Activated CD8-positive, alpha-beta T cell treated with anti-CD3 and anti-CD28 coated beads for 36 hours (primary cell): ENCODE measurements at regions not wholly inside any gene's neighbourhood (a gene's known extent, or its start where the extent isn't known, plus 50 kb on each side); places are given as distances from the start of the nearest gene placed in this dataset.

Experiments used
- ATAC-seq: fragments of 200-7000 bp; cut with Tn5 transposase; one replicate; pipeline ENCODE4 v1.10.0; 2021; ENCODE audit warnings: mild to moderate bottlenecking, moderate library complexity
- CTCF ChIA-PET: fragments of 350-600 bp; sonication (Branson Sonifier 250); formaldehyde crosslinking; loops from one replicate; lab custom pipeline; 2021; ENCODE audit warnings: antibody characterized with exemption; lab: Charles Lee
- POLR2A ChIA-PET: fragments of 350-600 bp; sonication (Branson Sonifier 250); formaldehyde crosslinking; loops from one replicate; lab custom pipeline; 2021; ENCODE audit warnings: antibody characterized with exemption; lab: Charles Lee
- DNase-seq: peaks from one replicate; pipeline ENCODE4 v3.0.0-alpha.2; 2020
- H3K27ac Mint-ChIP-seq: one replicate; pipeline ENCODE4 v1.8.0; 2021; ENCODE audit warnings: mild to moderate bottlenecking, mixed read lengths
- H3K27me3 Mint-ChIP-seq: one replicate; pipeline ENCODE4 v1.8.0; 2021; ENCODE audit warnings: mixed read lengths
- H3K36me3 Mint-ChIP-seq: one replicate; pipeline ENCODE4 v1.8.0; 2021; ENCODE audit warnings: low read depth, mixed read lengths
- H3K4me1 Mint-ChIP-seq: one replicate; pipeline ENCODE4 v1.8.0; 2021; ENCODE audit warnings: low read depth, mixed read lengths
- H3K4me3 Mint-ChIP-seq: one replicate; pipeline ENCODE4 v1.8.0; 2021; ENCODE audit warnings: mild to moderate bottlenecking, moderate library complexity, mixed read lengths
- H3K9me3 Mint-ChIP-seq: one replicate; pipeline ENCODE4 v1.8.0; 2021; ENCODE audit warnings: mixed read lengths
- CTCF ChIP-seq: fragments of 200-600 bp; IDR thresholded peaks from one replicate; pipeline ENCODE4 v1.8.0; 2022; ENCODE audit warnings: antibody characterized with exemption, mild to moderate bottlenecking
- intact Hi-C: fragments of 100-400 bp; cut with micrococcal nuclease; formaldehyde crosslinking; loops from one replicate; pipeline ENCODE4 v1.10.0; 2022

- intact Hi-C loops, result no loop called here
- Mint-ChIP-seq H3K36me3 (peaks cover 4% of the 10 kb centered on the region), H3K9me3 (peaks cover 2% of the 10 kb centered on the region), H3K27ac (no peak overlapping the region), H3K4me3 (no peak overlapping the region), H3K27me3 (no peaks in the 10 kb centered on the region), H3K4me1 (no peaks in the 10 kb centered on the region)
- DNase-seq, result no peak
- no peak for TF ChIP-seq CTCF
- ChIA-PET POLR2A (no interaction called here), CTCF (no interaction called here)
- no peak for ATAC-seq
Observed at GRCh38 chr22:49576241-49577141, 251.2 kb downstream of the BRD1 start.

DNA sequence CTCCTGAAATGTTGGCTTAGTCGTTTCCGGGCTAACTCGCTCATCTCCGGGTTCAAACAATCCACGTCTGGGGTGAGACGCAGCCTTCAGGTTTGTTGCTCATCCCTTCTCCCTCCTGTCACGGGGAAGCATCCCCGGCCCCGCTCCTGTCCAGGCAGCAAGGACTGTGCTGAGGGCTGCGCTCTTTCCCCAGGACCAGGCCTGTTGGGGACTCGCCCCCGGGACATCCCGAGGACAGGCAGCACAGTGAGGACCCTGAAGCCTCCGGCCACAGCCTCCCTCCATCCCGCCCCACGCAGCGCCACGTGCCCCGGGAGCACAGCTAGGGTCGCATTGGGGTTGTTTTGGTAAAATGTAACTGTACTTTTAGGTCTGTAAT is 252.0 kb downstream of the BRD1 start:
- no peak for TF ChIP-seq CTCF
- CTCF ChIA-PET, result no interaction called here
- Mint-ChIP-seq H3K27me3 (no peaks in the 10 kb centered on the region), H3K36me3 (peaks cover 4% of the 10 kb centered on the region), H3K4me1 (no peaks in the 10 kb centered on the region), H3K4me3 (no peak overlapping the region), H3K9me3 (peaks cover 2% of the 10 kb centered on the region), H3K27ac (no peak overlapping the region)
- POLR2A ChIA-PET, result no interaction called here
- intact Hi-C loops, result no loop called here
- ATAC-seq (no peak), DNase-seq (no peak)

DNA sequence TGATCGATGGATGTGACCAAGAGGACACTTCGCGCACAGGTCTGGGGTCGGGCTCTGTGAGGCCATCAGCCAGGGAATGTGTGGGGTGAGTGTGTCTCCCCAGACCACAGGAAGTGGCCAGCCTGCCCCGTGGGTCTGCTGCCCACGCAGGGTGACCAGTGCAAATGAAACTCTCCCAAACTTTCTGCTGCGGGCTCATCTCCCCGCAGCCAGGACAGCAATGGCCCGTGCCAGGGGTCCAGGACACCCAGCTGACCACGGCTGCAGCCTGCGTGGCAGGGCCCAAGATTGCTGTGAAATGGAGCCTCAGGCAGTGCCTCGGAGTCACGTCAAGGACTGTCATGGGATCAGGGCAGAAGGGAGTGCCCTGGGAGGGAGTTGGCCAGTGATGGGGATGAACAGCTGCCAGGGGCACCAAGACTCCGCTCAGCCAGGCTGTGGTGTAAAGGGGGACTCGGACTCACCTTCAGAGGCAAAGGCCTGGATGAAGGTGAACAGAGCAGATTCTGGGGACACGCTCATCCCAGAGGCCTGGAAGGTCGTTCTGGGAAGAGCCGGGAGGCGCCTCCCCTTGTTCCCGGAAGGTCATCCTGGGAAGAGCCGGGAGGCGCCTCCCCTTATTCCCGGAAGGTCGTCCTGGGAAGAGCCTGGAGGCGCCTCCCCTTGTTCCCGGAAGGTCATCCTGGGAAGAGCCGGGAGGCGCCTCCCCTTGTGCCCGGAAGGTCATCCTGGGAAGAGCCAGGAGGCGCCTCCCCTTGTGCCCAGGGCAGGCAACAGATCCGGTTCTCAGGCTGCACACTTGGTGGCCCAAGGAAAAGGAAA is 252.6 kb downstream of the BRD1 start:
- POLR2A ChIA-PET, result no interaction called here
- intact Hi-C loops, result no loop called here
- H3K4me1 Mint-ChIP-seq, result no peaks in the 10 kb centered on the region
- H3K27ac Mint-ChIP-seq, result no peak overlapping the region
- no peak for TF ChIP-seq CTCF
- CTCF ChIA-PET, result no interaction called here
- peaks cover 4% of the 10 kb centered on the region for H3K36me3 Mint-ChIP-seq
- ATAC-seq (no peak), DNase-seq (no peak)
- peaks cover 2% of the 10 kb centered on the region for H3K9me3 Mint-ChIP-seq
- H3K27me3 Mint-ChIP-seq, result no peaks in the 10 kb centered on the region
- H3K4me3 Mint-ChIP-seq, result no peak overlapping the region

DNA sequence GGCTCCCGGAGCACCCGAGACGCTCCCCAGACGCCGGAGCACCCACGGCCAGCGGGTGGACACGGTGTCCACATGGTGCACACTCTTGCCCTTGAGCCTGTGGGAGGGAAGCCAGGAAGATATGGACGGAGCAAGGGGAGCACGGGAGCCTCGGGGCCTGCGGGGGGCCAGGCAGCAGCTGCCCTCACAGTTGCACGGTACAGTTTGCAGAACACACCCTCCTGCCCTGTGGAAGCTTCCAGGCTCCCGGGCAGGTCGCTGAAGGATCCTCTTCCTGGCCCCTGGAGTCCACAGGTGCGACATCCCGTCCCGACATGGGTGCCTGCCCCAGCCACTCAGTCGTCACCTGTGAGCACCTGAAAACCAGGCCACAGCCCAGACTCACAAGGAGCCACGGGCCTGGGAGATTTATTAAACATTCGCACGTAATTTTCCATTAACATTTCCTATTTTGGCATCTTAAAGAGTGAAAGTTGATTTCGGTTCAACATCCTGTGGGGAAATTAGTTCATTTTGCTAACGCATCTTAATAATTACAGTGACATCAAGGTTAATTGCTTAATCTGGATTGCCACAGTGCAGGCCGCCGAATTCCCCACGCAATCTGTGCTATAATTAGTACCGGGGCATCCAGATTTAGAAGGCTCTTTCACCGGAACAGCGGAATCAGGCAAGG is 253.3 kb downstream of the BRD1 start:
- H3K4me3 Mint-ChIP-seq, result no peak overlapping the region
- DNase-seq (no peak), ATAC-seq (no peak)
- ChIA-PET CTCF (no interaction called here), POLR2A (no interaction called here)
- no peak for TF ChIP-seq CTCF
- no peak overlapping the region for H3K27ac Mint-ChIP-seq
- no peaks in the 10 kb centered on the region for H3K4me1 Mint-ChIP-seq
- H3K36me3 Mint-ChIP-seq, result peaks cover 4% of the 10 kb centered on the region
- H3K27me3 Mint-ChIP-seq, result no peaks in the 10 kb centered on the region
- intact Hi-C loops, result no loop called here
- H3K9me3 Mint-ChIP-seq, result peaks cover 2% of the 10 kb centered on the region
